GM19395 (cell line): ENCODE measurements at regions not wholly inside any gene's neighbourhood (a gene's known extent, or its start where the extent isn't known, plus 50 kb on each side); places are given as distances from the start of the nearest gene placed in this dataset.
A peak's percentile ranks its signal among the peaks of the same experiment; 100 is the strongest.
"Not testable (repeated sequence)": the region's sequence is repeated elsewhere in the genome, so short reads cannot be mapped to it uniquely, and the experiment has no call there.

Experiments used
- ATAC-seq: cut with Tn5 transposase; IDR thresholded peaks from one replicate; pipeline ENCODE4 v1.9.1; 2021; ENCODE audit warnings: mild to moderate bottlenecking, moderate library complexity; ENCODE audit not compliant: unreplicated experiment

GRCh38 chr12:73902260-73902659 lies 635.4 kb upstream of the ATXN7L3B start:
- ATAC-seq: no peak

- ATAC-seq: no peak
These were observed 630.9 kb upstream of the ATXN7L3B start for GRCh38 chr12:73906757-73907156.

GRCh38 chr12:73935817-73936216 lies 601.8 kb upstream of the ATXN7L3B start:
- no peak for ATAC-seq

DNA sequence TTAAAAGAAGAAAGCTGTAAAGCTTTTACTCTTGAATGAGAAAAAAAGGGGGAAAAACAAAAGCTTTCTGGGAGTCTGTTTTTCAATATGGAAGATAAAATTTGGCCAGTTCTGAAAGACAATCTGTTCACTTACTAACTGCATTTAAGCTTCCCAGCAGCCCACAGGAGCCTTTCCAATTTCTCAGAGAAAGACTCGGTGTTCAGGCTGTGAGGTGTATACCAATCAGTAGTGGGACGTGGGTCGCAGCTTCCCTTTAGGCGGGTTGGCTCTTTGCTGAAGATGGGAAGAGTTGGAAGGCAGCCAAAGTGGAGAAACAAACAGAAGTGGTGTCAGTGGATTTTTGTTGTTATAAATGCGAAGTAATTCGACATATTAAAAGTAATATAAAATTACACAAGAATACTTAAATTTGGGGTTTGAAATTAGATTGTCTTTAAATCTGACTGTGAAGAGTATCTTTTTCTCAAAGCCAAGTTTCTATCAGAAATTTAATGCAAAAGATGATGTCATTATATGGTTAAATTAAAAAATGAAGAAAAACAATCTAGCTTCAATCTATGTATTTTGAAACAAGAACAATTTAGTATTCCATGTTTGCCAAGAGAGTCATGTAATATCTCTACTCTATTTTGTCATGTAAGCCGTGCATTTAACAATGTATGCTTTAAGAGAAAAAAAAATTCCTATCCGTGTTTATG lies 590.2 kb upstream of the ATXN7L3B start:
- ATAC-seq: no peak

- no peak for ATAC-seq
These were observed 587.1 kb upstream of the ATXN7L3B start for GRCh38 chr12:73950507-73950906.

- ATAC-seq: no peak
These were observed 585.5 kb upstream of the ATXN7L3B start for GRCh38 chr12:73951956-73952703.

GRCh38 chr12:73964641-73965040 lies 573.0 kb upstream of the ATXN7L3B start:
- no peak for ATAC-seq

DNA sequence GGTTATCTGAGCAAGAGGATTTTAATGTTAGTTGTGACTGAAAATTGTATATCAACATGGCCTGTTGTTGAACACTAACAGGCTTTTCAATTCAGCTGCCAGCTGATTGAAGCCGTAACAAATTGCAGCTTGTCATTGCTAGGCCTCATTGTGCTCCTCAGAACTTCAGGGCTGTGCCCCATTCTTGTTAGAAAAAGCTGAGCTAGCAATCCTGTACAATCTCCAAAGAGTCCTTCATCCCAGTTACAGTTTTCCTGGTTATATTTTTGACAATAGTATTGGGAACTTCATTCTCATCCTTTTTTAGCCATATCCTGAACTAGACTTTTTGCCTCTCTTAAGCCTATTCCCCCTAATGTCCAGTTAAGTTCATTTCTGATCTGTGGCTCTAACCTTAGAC lies 564.1 kb upstream of the ATXN7L3B start:
- ATAC-seq: no peak

GRCh38 chr12:73984552-73984951 lies 553.1 kb upstream of the ATXN7L3B start:
- ATAC-seq: no peak

DNA sequence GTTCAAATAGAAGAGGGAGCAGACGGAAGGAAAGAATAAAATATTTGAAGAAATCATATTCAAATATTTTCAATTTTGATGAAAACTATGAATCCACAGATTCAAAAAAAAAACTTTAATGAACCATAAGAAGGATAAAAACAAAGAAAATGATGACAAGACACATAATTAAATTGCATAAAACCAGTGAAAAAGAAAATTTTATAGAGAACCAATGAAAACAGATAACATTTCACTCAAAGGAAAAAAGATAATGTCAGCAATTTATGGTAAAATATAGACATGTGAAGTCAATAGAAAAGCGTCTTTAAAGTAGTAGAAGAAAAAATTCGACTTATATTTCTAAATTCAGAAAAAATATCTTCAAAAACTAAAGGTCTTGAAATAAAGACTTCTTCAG lies 546.5 kb upstream of the ATXN7L3B start:
- no peak for ATAC-seq

DNA sequence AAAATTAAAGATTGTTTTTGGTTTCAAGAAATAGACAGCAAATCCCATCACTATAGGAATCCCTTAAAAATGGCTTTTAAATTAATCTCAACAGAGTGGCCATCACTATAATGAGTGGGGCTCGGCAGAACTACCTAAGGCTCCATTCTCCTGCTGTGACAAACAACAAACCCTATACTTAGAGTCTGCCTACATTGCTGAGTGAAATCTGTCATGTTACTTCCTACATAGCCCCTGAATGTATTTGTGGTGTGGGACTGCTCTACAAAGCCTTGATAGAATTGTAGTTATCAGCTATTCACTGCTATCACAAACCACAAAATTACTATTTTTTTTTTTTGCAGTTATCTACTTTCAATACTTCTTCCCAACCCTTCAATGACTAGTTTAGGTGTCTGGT lies 538.7 kb upstream of the ATXN7L3B start:
- no peak for ATAC-seq

GRCh38 chr12:74015118-74015517 lies 522.5 kb upstream of the ATXN7L3B start:
- ATAC-seq: no peak

GRCh38 chr12:74016324-74016723 lies 521.3 kb upstream of the ATXN7L3B start:
- ATAC-seq: not testable (repeated sequence)

DNA sequence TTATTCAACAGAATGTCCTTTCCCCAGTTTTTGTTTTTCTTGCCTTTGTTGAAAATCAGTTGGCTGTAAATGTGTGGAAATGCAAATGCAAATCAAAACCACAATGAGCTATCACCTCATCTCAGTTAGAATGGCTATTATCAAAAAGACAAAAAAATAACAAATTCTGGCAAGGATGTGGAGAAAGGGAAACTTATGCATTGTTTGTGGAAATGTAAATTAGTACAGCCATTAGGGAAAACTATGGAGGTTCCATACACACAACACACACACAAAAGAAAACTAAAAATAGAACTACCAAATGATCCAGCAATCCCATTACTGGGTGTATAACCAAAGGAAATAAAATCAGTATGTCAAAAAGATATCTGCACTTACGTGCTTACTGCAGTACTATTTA lies 518.8 kb upstream of the ATXN7L3B start:
- no peak for ATAC-seq

DNA sequence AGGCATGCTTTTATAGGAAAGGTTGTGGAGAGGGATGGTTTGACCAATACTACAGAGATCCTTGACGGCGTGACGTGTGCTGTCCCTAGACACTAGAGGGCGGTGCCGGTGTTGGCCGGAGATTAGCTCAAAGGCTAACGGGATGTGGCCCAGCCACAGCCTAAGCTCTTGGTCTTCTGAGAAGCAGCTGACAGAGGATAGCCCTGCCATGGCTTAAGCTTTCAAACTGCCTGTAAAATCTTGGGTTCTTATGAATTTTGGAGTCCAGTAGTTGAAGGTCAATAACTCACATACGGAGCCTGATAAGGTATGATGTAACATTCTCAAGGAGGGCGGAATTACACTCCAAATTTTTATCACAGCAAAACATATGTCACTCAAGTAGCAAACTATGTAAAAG lies 515.7 kb upstream of the ATXN7L3B start:
- peak; percentile 98 for ATAC-seq

- no peak for ATAC-seq
These were observed 506.6 kb upstream of the ATXN7L3B start for GRCh38 chr12:74031045-74031444.

- no peak for ATAC-seq
These were observed 504.1 kb upstream of the ATXN7L3B start for GRCh38 chr12:74033531-74033930.

GRCh38 chr12:74039138-74039537 lies 498.5 kb upstream of the ATXN7L3B start:
- not testable (repeated sequence) for ATAC-seq

- ATAC-seq: no peak
These were observed 494.3 kb upstream of the ATXN7L3B start for GRCh38 chr12:74043343-74043742.

DNA sequence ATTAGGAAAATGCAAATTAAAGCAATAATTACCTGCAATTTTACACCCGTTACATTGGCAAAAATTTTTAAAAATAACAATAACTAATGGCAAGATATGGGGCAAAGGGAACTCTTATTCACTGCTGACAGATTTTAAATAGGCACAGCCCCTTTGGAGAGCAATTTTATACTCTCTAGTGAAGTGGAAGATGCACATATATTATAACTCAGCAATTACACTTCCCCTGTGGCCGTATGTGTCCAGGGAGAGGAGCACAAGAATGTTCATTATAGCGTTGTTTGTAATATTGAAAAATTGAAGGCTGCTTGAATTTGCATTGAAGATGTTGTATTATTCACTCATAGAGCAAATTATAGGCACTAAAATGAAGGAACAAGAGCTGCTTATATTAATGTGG lies 488.3 kb upstream of the ATXN7L3B start:
- ATAC-seq: no peak

DNA sequence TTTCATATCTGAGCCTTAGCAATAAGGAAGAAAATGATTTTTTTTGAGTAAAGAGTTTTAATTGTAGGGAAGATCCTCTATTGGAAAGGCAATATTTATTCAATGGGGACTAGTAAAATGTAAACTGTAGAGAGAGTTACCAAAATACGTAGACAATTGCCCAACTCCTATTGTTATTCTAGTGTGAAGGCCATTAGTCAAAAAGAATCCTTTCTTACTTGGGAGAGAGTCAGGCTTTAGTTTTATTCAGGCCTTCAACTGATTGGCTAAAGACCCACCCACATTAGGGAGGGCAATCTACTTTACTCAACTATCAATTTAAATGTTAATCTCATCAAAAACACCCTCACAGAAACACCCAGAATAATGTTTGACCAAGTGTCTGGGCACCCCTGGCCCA lies 485.8 kb upstream of the ATXN7L3B start:
- ATAC-seq: no peak

- ATAC-seq: no peak
These were observed 471.2 kb upstream of the ATXN7L3B start for GRCh38 chr12:74066476-74066875.

- no peak for ATAC-seq
These were observed 466.5 kb upstream of the ATXN7L3B start for GRCh38 chr12:74071182-74071581.
